ENCODE measurements at regions not wholly inside any gene's neighbourhood (a gene's known extent, or its start where the extent isn't known, plus 50 kb on each side); places are given as distances from the start of the nearest gene placed in this dataset.

DNA sequence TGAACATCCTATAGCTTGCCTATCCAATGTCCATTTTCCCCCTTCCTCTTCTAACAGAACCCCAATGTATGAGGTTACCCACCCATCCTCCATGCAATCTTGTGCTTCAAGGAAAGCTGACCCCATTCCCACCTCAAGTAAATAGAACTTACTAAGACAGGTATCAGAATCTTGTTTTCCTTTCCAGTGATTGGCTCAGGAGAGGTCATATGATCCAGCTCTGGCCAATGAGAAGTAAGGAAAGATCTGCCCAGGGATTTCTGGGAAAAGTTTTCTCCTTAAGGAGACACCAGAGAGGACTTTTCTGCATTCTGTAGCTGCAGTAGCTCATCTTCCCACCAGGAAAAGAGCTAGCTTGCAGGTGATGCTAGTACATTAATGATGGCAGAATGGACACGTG, 341.8 kb upstream of the ZFP64 start:
- TF ChIP-seq, protein P1, sequence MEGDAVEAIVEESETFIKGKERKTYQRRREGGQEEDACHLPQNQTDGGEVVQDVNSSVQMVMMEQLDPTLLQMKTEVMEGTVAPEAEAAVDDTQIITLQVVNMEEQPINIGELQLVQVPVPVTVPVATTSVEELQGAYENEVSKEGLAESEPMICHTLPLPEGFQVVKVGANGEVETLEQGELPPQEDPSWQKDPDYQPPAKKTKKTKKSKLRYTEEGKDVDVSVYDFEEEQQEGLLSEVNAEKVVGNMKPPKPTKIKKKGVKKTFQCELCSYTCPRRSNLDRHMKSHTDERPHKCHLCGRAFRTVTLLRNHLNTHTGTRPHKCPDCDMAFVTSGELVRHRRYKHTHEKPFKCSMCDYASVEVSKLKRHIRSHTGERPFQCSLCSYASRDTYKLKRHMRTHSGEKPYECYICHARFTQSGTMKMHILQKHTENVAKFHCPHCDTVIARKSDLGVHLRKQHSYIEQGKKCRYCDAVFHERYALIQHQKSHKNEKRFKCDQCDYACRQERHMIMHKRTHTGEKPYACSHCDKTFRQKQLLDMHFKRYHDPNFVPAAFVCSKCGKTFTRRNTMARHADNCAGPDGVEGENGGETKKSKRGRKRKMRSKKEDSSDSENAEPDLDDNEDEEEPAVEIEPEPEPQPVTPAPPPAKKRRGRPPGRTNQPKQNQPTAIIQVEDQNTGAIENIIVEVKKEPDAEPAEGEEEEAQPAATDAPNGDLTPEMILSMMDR (conservative IDR thresholded peaks at IDR 0.05; ENCODE audit: low read length): no peak
- no peak for TF ChIP-seq EZH2phosphoT487 (IDR thresholded peaks at IDR 0.05; ENCODE audit: borderline replicate concordance)
